Endothelial cell of umbilical vein (primary cell): ENCODE measurements at regions not wholly inside any gene's neighbourhood (a gene's known extent, or its start where the extent isn't known, plus 50 kb on each side); places are given as distances from the start of the nearest gene placed in this dataset.

ENCODE experiments used
- BruUV-seq: library from RNA; stranded (reverse); fragments of 400-500 nt; replicated peaks from 2 replicates; lab custom pipeline; 2021; lab: Mats Ljungman, UMichigan
- CTCF ChIA-PET: fragments of 300-600, 350-600 bp; sonication (Branson Sonifier 250); formaldehyde crosslinking; loops from one replicate; lab custom pipeline; 2021; ENCODE audit warnings: antibody characterized with exemption, inconsistent platforms; lab: Charles Lee
- POLR2A ChIA-PET: fragments of 300-600, 350-600 bp; sonication (Branson Sonifier 250); formaldehyde crosslinking; loops from one replicate; lab custom pipeline; 2021; ENCODE audit warnings: antibody characterized with exemption, inconsistent platforms; lab: Charles Lee
- DNase-seq: peaks from one replicate; pipeline ENCODE4 v3.0.0-alpha.2; 2011; ENCODE audit warnings: low read depth, low spot score
- FAIRE-seq: peaks from 2 replicates; lab custom pipeline; 2011; peaks lifted over from hg19 to GRCh38; lab: Jason Lieb, UNC
- H2AFZ ChIP-seq: 2 replicates; pipeline ENCODE4 v1.6.0; 2012; ENCODE audit warnings: low read depth, low read length, control low read depth, inconsistent platforms
- H3K27ac ChIP-seq: 2 replicates; pipeline ENCODE4 v1.5.1; 2011; ENCODE audit warnings: low read depth, mild to moderate bottlenecking, control low read depth, low read length, moderate library complexity; ENCODE audit not compliant: insufficient read depth
- H3K27me3 ChIP-seq, 2 experiments: 2 replicates each; pipeline versions ENCODE4 v1.6.0 to v1.6.1; 2011; ENCODE audit warnings: low read length in 2 of 2, mixed read lengths in 1 of 2; ENCODE audit not compliant: control insufficient read depth in 2 of 2, insufficient read depth in 2 of 2
- H3K36me3 ChIP-seq, 2 experiments: 2 replicates in 1 of 2; 3 replicates in 1 of 2; pipeline ENCODE4 v1.5.1; 2011; ENCODE audit warnings: low read length in 2 of 2, mild to moderate bottlenecking in 1 of 2, moderate library complexity in 1 of 2; ENCODE audit not compliant: control insufficient read depth in 2 of 2, insufficient read depth in 2 of 2; ENCODE audit errors: extremely low read depth in 1 of 2
- H3K4me1 ChIP-seq: 3 replicates; pipeline ENCODE4 v1.5.1; 2011; ENCODE audit warnings: mild to moderate bottlenecking, low read length; ENCODE audit not compliant: control insufficient read depth, insufficient read depth; ENCODE audit errors: extremely low read depth
- H3K4me2 ChIP-seq: 2 replicates; pipeline ENCODE4 v1.6.1; 2011; ENCODE audit warnings: low read length, control low read depth, mixed read lengths; ENCODE audit not compliant: insufficient read depth
- H3K4me3 ChIP-seq, 3 experiments: fragments of 200-600 bp in 1 of 3; sonication (generic), shearing (Covaris generic) in 1 of 3; replicated peaks in 1 of 3; 2 replicates each; pipeline ENCODE4 v1.5.1; 2011 to 2016; ENCODE audit warnings: control low read depth in 3 of 3, low read length in 3 of 3, mild to moderate bottlenecking in 2 of 3, inconsistent platforms in 1 of 3, low read depth in 1 of 3, moderate library complexity in 1 of 3; ENCODE audit not compliant: insufficient read depth in 1 of 3
- H3K79me2 ChIP-seq: 2 replicates; pipeline ENCODE4 v1.6.0; 2012; ENCODE audit warnings: low read length, inconsistent platforms; ENCODE audit not compliant: control insufficient read depth, insufficient read depth
- H3K9ac ChIP-seq: replicated peaks from 2 replicates; pipeline ENCODE3; 2011; ENCODE audit warnings: low read length, control low read depth; ENCODE audit not compliant: insufficient read depth; ENCODE audit errors: extremely low read depth
- H3K9me1 ChIP-seq: replicated peaks from 3 replicates; pipeline ENCODE4 v1.6.0; 2011; ENCODE audit warnings: mild to moderate bottlenecking, low read length; ENCODE audit not compliant: control insufficient read depth, insufficient read depth; ENCODE audit errors: extremely low read depth
- H3K9me3 ChIP-seq: replicated peaks from 2 replicates; pipeline ENCODE4 v1.5.1; 2012; ENCODE audit warnings: low read length, inconsistent platforms; ENCODE audit not compliant: control insufficient read depth, insufficient read depth
- H4K20me1 ChIP-seq: replicated peaks from 2 replicates; pipeline ENCODE3; 2011; ENCODE audit warnings: mild to moderate bottlenecking, low read length; ENCODE audit not compliant: control insufficient read depth, insufficient read depth; ENCODE audit errors: extremely low read depth
- CTCF ChIP-seq, 2 donors: IDR thresholded peaks; 1 replicate in 1 of 2; 2 replicates in 1 of 2; pipeline ENCODE4 v1.5.1; 2011; ENCODE audit warnings: low read length in 2 of 2, mild to moderate bottlenecking in 2 of 2, moderate library complexity in 2 of 2, control low read depth in 1 of 2, inconsistent platforms in 1 of 2, low read depth in 1 of 2; ENCODE audit not compliant: insufficient read depth in 1 of 2; ENCODE audit errors: extremely low read depth in 1 of 2
- EZH2 ChIP-seq: IDR thresholded peaks from 2 replicates; pipeline ENCODE4 v1.6.1; 2012; ENCODE audit warnings: borderline replicate concordance, low read depth, mild to moderate bottlenecking, moderate library complexity, low read length, inconsistent platforms; ENCODE audit not compliant: severe bottlenecking
- FOS ChIP-seq: IDR thresholded peaks from 2 replicates; pipeline ENCODE4 v1.6.1; 2011; ENCODE audit warnings: mild to moderate bottlenecking, low read length, moderate library complexity, borderline replicate concordance; ENCODE audit not compliant: insufficient read depth
- GATA2 ChIP-seq: IDR thresholded peaks from 2 replicates; pipeline ENCODE4 v1.7.0; 2011; ENCODE audit warnings: low read depth, mild to moderate bottlenecking, moderate library complexity, mixed read lengths, low read length; ENCODE audit not compliant: insufficient read length, insufficient read depth
- JUN ChIP-seq: IDR thresholded peaks from 2 replicates; pipeline ENCODE4 v1.6.1; 2011; ENCODE audit warnings: borderline replicate concordance, low read depth; ENCODE audit not compliant: insufficient read length, insufficient read depth
- MAX ChIP-seq: IDR thresholded peaks from 2 replicates; pipeline ENCODE4 v1.6.1; 2011; ENCODE audit not compliant: insufficient read depth, insufficient read length
- MYC ChIP-seq: IDR thresholded peaks from one replicate; pipeline ENCODE4 v1.6.1; 2011; ENCODE audit warnings: mild to moderate bottlenecking, low read depth, low read length
- POLR2A ChIP-seq: IDR thresholded peaks from 2 replicates; pipeline ENCODE4 v1.6.1; 2012; ENCODE audit warnings: low read depth, mild to moderate bottlenecking, control low read depth, low read length
- POLR2AphosphoS5 ChIP-seq: IDR thresholded peaks from 2 replicates; pipeline ENCODE4 v1.6.1; 2012; ENCODE audit warnings: low read depth, mild to moderate bottlenecking, control low read depth, low read length, moderate library complexity; ENCODE audit not compliant: insufficient read depth
- dilution Hi-C: fragments of 300-500 bp; cut with MboI; formaldehyde crosslinking; loops from one replicate; pipeline ENCODE4 v1.15.0; 2019; ENCODE audit warnings: low sequenced_read_pairs; ENCODE audit not compliant: extremely low pct_ligation_motif_present
- intact Hi-C: fragments of 100-400 bp; cut with micrococcal nuclease; formaldehyde crosslinking; loops from one replicate; pipeline ENCODE4 v1.10.0; 2022

- TF ChIP-seq MYC (no peak), POLR2AphosphoS5 (no peak), POLR2A (no peak), GATA2 (no peak), JUN (no peak), MAX (no peak), EZH2 (no peak), FOS (no peak), CTCF (IDR thresholded peaks at IDR 0.05; ENCODE audit: extremely low read depth in 1 of 2, insufficient read depth in 1 of 2, low read depth in 1 of 2, low read length in 2 of 2) (no peak)
- H2AFZ ChIP-seq = no peak overlapping the region
- H3K9me1 ChIP-seq = no peaks in the 10 kb centered on the region
- no peak for FAIRE-seq
- no TSS peak for BruUV-seq
- H3K4me2 ChIP-seq = no peak overlapping the region
- H3K27me3 ChIP-seq = no peaks in the 10 kb centered on the region
- H3K27ac ChIP-seq = no peak overlapping the region
- H4K20me1 ChIP-seq = no peaks in the 10 kb centered on the region
- no peak for DNase-seq
- H3K4me1 ChIP-seq = no peaks in the 10 kb centered on the region
- H3K36me3 ChIP-seq = no peaks in the 10 kb centered on the region
- CTCF ChIA-PET = no interaction called here
- H3K9me3 ChIP-seq = peaks cover 5% of the 10 kb centered on the region
- H3K79me2 ChIP-seq = no peaks in the 10 kb centered on the region
- H3K9ac ChIP-seq = no peak overlapping the region
- POLR2A ChIA-PET = no interaction called here
- dilution Hi-C loops (no loop called here), intact Hi-C loops (no loop called here)
- H3K4me3 ChIP-seq = no peak overlapping the region
Observed at GRCh38 chr3:18557216-18557615, 132.1 kb upstream of the SATB1 start.
